ENCODE measurements at regions not wholly inside any gene's neighbourhood (a gene's known extent, or its start where the extent isn't known, plus 50 kb on each side); places are given as distances from the start of the nearest gene placed in this dataset.

DNA sequence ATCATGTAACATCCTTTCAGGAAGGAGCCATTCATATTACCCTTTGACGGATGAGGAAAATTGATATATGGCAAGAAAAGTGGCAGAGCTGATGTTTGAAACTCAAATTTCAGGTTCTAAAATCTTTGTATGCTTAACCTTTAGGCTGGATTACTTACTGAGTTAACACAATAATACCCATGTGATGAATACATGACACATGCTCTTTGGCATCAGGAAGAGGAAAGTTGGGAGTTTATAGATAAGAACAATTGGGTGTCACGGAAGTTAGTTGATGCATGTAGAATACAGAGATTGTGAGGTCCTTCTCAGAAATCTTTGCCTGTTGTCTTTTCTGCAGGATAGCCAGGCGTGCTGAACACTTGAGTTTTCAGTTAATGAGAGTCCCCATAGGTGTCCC lies 572.1 kb upstream of the POM121L12 start:
- TF ChIP-seq GATA3 (IDR thresholded peaks at IDR 0.05; ENCODE audit: low read depth, low read length) (no peak), GATA2 (IDR thresholded peaks at IDR 0.05; ENCODE audit: low read depth, low read length) (no peak)

DNA sequence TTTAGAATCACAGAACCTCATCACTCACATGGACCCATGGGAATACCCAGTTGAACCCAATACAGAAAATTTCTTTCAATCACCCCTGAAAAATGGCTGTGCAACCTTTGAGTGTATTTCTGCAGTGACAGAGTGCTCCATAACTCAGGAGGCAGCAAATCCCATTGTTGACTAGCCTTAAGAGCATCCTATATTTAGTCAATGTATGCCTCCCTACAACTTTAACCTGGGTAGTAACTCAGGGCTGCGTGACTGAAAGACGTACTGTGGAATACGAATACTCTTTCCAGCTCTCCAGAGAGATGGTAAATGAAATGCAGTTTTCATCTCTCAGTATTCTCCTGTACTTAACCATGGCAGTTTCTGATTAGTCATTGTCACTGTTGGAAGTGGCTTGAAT lies 573.0 kb upstream of the POM121L12 start:
- TF ChIP-seq GATA2 (IDR thresholded peaks at IDR 0.05; ENCODE audit: low read depth, low read length) = no peak
- no peak for TF ChIP-seq GATA3 (IDR thresholded peaks at IDR 0.05; ENCODE audit: low read depth, low read length)

DNA sequence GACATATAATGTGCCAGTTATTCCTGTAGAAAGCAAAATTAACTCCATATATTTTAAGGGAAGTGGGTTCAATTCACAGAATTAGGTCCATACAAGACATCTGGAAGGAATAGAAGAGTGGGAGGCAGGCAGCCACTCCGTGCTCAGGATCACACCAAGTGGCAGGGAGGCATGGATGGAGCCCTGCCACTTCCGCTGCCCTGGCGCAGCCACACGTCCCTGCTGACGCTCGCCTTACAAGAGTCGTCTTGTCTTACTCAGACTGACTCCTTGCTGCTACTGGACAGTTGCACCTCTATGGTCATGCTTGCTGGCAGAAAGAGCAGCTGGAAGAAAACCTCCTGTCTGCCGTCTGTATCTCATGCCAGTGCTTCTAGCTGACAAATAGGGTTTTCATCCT lies 579.9 kb upstream of the POM121L12 start:
- TF ChIP-seq GATA2 (IDR thresholded peaks at IDR 0.05; ENCODE audit: low read depth, low read length) (no peak), GATA3 (IDR thresholded peaks at IDR 0.05; ENCODE audit: low read depth, low read length) (no peak)

DNA sequence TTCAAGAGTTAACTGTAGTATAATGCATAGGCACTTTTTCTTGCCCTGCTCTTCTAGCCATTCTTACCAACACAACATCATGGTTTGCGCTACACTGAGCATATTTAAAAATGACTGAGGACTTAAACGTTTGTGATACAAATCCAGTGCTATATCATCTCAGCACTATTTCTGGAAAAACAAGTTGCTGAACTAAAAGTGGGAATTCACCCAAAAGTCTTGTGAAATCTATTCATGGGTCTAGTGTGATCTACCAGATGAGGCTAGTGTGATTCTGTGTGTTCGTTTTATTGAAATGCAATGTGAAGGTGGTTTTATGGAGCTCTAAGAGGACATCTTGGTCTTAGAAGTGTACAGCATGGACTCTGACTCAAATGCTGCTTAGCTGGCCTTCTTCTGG lies 584.6 kb upstream of the POM121L12 start:
- TF ChIP-seq GATA3 (IDR thresholded peaks at IDR 0.05; ENCODE audit: low read depth, low read length) (no peak), GATA2 (IDR thresholded peaks at IDR 0.05; ENCODE audit: low read depth, low read length) (no peak)

DNA sequence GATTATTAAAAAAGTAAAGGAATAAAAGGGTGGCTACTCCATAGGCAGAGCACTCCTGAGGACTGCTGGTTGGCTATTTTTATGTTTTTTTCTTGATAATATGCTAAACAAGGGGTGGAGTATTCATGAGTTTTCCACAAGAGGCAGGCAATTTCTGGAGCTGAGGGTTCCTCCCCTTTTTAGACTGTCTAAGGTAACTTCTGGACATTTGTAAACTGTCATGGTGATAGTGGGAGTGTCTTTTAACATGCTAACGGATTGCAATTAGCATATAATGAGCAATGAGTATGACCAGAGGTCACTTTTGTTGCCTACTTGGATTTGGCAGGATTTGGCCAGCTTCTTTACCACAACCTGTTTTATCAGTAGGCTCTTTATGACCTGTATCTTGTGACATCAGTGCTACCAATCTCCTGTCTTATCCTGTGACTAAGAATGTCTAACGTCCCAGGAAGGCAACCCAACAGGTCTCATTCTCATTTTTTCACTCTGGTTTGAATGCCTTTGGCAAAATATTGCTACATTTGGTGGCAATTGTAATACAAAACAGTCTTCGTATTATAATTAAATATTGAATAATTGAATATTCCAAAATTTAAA lies 587.8 kb upstream of the POM121L12 start:
- TF ChIP-seq GATA2 (IDR thresholded peaks at IDR 0.05; ENCODE audit: low read depth, low read length) = no peak
- no peak for TF ChIP-seq GATA3 (IDR thresholded peaks at IDR 0.05; ENCODE audit: low read depth, low read length)

DNA sequence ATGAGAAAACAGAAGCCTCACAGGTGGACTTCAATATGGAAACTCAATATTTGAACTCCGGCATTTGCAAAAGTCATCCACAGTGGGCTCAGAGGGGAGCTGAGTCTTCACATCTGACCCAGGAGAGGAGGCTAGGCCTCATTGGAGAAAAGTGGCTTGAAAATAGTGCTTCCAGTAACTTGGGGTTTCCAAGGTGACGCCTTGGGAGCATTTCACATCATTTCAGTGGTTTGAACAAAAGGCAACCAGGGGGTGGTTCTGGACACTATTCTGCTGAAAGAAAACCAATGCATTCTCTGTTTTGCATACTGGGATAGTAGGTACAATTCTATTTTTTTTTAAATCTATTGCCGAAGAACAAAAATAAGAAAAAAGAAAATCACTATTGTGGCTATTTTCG lies 599.2 kb upstream of the POM121L12 start:
- no peak for TF ChIP-seq GATA2 (IDR thresholded peaks at IDR 0.05; ENCODE audit: low read depth, low read length)
- TF ChIP-seq GATA3 (IDR thresholded peaks at IDR 0.05; ENCODE audit: low read depth, low read length) = no peak

DNA sequence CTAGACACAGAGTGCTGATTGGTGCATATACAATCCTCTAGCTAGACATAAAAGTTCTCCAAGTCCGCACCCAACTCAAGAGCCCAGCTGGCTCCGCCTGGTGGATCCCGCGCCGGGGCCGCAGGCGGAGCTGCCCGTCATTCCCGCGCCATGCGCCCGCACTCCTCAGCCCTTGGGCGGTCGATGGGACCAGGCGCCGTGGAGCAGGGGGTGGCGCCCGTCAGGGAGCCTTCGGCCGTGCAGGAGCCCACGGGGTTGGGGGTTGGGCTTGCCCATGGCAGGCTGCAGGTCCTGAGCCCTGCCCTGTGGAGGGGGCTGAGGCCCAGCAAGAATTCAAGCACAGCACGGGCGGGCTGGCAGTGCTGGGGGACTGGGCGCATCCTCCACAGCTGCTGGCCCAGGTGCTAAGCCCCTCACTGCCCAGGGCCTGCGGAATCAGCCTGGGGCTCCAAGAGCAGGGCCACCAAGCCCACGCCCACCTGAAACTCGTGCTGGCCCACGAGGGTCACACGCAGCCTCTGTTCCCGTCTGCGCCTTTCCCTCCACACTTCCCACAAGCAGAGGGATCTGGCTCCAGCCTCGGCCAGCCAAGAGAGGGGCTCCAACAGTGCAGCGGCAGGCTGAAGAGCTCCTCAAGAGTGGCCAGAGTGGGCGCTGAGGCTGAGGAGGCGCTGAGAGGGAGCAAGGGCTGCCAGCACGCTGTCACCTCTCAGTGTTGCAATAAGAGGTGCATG lies 604.2 kb upstream of the POM121L12 start:
- TF ChIP-seq GATA2 (IDR thresholded peaks at IDR 0.05; ENCODE audit: low read depth, low read length) = no peak
- TF ChIP-seq GATA3 (IDR thresholded peaks at IDR 0.05; ENCODE audit: low read depth, low read length) = no peak

DNA sequence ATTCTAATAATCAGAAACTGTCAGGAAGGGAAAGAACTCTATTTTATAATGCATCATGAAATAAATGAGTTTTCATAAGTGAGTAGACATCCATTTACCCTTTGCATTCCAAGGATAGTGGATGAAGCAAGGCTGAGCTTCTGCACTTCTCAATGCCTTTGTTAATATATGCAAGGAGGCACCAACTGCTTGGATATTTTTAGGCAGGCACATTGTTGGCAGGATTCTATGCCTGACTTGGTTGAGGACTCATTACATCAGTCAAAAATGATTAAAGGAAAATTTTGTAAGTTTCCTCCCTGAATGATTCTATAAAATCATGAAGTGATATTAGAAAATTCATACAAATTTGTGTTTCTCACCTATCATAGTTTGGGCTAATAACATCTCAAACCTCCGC lies 612.2 kb upstream of the POM121L12 start:
- TF ChIP-seq GATA2 (IDR thresholded peaks at IDR 0.05; ENCODE audit: low read depth, low read length) (no peak), GATA3 (IDR thresholded peaks at IDR 0.05; ENCODE audit: low read depth, low read length) (no peak)

DNA sequence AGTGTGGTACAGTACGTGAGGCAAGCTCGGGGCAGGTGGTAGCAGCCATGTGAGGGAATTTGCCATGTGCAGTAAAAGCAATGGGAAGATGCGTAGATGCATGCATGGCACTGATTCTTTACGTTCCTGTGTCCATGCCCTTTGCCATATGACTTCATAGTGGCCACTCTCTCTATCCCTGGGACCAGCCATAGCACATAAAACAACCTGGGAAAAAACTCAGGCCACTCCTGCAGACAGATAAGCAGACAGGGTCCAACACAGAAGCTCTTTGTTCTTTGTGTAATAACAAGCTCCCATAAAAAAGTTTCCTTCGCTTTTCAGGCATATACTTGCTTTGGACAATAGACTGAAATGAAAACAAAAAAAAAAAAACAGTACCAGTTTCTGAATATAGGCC lies 622.4 kb upstream of the POM121L12 start:
- no peak for TF ChIP-seq GATA2 (IDR thresholded peaks at IDR 0.05; ENCODE audit: low read depth, low read length)
- TF ChIP-seq GATA3 (IDR thresholded peaks at IDR 0.05; ENCODE audit: low read depth, low read length) = no peak

DNA sequence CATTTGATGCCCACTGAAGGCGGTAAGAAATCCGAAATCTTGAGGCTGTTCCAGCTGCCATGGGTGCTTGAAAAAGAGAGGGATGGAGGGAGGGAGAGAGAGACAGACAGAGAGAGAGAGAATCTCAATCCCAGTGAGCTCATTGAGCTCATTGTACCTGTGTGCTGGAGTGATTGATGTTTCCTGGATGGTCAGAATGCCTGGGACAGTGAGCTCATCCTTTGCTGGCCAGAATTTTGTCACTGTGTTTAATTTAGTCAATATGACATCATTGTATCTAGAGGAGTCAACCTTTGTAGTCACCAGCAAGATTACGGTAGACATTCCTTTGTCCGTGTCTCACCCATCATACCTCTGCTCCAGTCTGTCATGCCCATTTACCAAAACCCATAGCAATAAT lies 625.4 kb upstream of the POM121L12 start:
- TF ChIP-seq GATA2 (IDR thresholded peaks at IDR 0.05; ENCODE audit: low read depth, low read length) (no peak), GATA3 (IDR thresholded peaks at IDR 0.05; ENCODE audit: low read depth, low read length) (no peak)

DNA sequence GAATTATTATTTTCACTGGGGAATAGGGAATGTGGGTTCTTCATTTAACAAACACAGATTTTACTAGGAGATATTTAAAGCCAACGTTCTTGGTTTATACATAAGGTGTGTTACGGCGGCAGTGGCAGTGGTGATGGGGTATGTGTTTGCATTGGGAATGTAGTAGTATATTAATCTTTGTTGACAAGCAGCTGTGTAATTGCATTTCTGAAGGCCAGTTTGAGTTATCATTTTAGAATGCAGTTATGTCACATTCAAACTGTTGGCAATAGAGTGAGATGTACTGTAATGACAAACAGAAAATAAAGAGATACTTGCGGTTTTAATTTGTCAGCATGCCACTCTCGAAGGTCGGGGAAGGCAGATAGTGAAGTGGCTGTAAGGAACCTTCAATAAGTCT lies 628.6 kb upstream of the POM121L12 start:
- TF ChIP-seq GATA2 (IDR thresholded peaks at IDR 0.05; ENCODE audit: low read depth, low read length) (no peak), GATA3 (IDR thresholded peaks at IDR 0.05; ENCODE audit: low read depth, low read length) (no peak)

DNA sequence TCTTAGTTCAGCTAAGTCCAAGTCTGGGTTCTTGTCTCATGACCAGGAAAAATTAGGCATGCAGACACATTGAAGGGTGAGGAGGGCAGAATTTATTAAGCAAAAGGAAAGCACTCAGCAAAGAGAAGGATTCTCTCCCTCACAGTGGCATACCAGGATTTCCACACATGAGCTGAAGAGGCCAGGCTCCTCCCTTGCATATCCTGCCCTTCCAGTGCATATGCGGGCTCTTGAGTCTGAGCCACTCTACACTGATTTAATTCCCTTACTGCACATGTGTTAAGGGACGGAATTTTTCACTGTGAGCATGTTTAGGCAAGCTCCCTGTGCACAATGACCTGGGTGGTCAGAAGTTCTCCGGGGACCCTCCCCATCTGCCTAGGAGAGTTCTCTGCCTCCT lies 652.7 kb upstream of the POM121L12 start:
- TF ChIP-seq GATA2 (IDR thresholded peaks at IDR 0.05; ENCODE audit: low read depth, low read length) (no peak), GATA3 (IDR thresholded peaks at IDR 0.05; ENCODE audit: low read depth, low read length) (no peak)

DNA sequence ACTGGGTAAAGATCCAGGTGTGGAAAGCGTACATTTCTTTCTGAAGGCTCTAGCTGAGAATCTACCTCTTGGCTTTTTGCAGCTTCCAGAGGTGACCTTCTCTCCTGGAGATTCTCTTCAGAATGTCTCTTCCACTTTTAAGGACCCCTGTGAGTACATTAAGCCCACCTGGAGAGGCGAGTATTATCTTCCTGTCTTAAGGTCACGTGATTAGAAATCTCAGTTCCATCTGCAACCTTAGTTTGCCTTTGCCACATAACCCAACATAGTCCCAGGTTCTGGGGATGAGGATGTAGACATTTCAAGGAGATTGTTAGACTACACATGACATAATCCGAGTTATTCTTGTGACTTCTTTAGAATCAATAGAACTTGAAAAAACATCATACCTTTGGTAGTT lies 665.5 kb upstream of the POM121L12 start:
- TF ChIP-seq GATA2 (IDR thresholded peaks at IDR 0.05; ENCODE audit: low read depth, low read length) (no peak), GATA3 (IDR thresholded peaks at IDR 0.05; ENCODE audit: low read depth, low read length) (no peak)

DNA sequence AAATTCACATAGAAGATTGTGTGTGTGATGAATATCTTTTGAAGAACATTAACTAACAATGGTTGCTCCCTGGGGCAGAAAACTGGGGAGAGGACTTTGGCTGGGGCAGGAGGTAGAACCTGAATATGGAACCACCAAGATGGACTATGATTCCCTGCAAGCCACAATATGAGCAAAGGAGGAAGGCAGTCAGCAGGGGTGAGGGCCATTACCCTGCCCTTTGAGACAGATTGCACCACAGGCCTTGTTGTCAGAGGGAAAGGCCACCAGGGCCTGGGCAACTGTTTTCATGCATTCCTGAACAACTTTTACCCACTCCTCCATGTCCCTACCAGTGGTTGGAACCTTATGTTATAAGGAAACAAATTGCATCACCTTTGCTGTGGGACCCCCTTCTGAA lies 670.1 kb upstream of the POM121L12 start:
- TF ChIP-seq GATA3 (IDR thresholded peaks at IDR 0.05; ENCODE audit: low read depth, low read length) = no peak

DNA sequence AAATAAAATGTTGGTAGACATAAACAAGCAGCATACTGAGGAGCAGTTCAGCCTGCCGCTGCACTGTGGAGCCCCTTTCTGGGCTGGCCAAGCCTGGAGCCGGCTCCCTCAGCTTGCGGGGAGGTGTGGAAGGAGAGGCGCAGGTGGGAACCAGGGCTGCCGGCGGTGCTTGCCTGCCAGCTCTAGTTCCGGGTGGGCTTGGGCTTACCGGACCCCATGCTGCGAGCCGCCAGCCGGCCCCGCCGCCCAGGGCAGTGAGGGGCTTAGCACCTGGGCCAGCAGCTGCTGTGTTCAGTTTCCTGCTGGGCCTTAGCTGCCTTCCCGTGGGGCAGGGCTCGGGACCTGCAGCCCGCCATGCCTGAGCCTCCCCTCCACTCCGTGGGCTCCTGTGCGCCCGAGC lies 672.9 kb upstream of the POM121L12 start:
- TF ChIP-seq GATA2 (IDR thresholded peaks at IDR 0.05; ENCODE audit: low read depth, low read length) (no peak), GATA3 (IDR thresholded peaks at IDR 0.05; ENCODE audit: low read depth, low read length) (no peak)
